ENCODE measurements at regions not wholly inside any gene's neighbourhood (a gene's known extent, or its start where the extent isn't known, plus 50 kb on each side); places are given as distances from the start of the nearest gene placed in this dataset.

GRCh38 chr13:85657942-85658341, 141.3 kb downstream of the SLITRK6 start:
- TF ChIP-seq POLR2A (IDR thresholded peaks at IDR 0.05) (no peak), CTCF (IDR thresholded peaks at IDR 0.05) (no peak)
